NCI-H1092 treated with DMSO at 0.1 percent for 48 hours (cell line): ENCODE measurements at regions not wholly inside any gene's neighbourhood (a gene's known extent, or its start where the extent isn't known, plus 50 kb on each side); places are given as distances from the start of the nearest gene placed in this dataset.

Experiments
- DNase-seq: peaks from one replicate; lab custom pipeline; 2025; lab: John Stamatoyannopoulos, UW

DNA sequence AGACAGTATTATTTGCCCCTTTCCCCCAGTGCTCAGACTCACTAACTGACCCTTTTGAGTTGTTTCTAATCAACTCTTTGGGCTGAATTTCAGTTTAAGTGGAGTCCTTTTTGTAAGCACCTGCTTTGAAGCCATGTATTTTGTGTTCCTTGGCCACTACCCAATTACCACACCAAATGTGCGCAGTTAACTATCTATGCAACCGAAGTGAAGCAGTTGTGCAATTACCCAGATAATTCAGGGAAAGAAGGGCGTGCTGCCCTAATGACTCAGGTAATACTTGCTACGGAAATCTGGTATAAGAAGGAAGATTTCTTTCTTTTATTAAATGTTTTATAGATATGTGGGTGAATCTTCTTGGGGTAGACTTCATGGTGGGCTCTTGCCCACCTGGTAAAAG, 371.9 kb upstream of the TBL1XR1 start:
- DNase-seq, result no peak

DNA sequence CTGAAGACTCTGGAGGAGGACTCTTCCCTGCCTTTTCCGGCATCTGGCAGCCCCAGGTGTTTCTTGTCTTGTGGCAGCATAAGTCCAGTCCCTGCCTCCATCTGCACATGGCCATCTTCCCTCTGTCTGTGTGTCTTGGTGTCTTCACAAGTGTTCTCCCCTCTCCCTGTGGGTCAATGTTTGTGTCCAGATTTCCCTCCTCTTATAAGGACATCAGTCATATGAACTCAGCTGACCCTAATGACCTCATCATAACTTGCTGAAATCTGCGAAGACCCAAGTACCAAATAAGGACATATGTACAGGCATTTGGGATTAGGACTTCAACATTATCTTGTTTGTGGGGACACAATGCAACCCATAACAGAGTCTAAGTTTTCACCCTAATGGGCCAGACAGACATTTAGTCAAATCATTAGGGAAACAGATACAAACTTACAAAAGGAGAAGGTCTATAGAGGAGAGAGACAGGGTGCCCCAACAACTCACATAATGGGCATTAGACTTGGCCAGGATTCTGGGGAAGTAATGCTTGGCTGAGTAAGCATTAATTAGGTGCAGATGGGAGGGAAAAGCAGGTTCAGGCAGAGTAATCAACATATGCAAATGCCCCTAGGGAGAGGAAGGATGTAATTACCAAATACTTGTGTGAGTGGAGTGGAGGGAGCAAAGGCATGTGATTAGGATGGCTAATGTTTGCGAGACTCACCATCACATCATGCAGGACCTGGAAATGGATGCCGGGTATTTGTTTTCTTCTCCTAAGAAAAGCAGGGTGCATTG, 372.8 kb upstream of the TBL1XR1 start:
- no peak for DNase-seq

DNA sequence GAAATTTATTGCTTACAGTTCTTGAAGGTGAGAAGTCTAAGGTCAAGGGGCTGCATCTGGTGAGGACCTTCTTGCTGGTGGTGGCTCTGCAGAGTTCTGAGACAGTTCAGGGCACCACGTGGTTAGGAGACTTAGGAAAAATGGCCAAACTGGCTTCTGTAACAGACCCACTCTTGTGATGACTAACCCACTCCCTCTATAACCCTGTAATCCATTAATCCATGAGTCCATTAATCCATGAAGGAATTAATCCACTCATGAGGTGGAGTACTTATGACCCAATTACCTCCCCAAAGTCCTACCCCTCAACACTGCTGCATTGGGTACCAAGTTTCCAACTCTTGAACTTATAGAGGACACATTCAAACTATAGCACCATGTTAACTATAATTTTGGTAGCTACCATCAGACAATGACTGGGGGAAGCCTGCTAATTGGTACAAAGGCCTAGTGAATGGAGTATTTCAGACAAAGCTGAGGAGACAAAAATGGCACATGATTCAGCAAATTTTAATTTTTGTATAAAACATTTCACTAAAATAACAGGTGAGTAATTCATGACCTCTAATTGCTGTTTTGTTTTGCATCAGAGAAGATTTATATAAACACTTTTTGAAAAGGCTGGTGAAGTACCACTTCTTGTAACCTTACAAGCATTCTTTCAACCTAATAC, 374.1 kb upstream of the TBL1XR1 start:
- no peak for DNase-seq

DNA sequence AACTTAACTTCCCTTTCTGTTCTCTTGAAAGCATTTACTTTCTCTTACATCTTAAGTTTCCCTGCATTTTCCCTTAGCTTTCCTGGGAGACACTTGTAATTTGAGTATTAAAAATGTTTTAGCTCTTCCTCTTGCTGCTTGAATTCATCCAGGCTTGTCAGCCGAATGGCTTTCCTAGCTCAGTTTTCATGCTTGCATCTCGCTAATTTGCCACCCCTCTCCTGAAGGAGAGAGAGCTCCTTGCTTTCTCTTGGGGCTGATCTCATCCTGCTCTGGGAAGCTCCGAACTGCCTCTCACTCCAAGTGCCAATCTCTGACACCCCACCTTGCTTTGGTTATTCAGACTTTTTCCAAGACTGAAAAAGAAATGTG, 374.6 kb upstream of the TBL1XR1 start:
- DNase-seq, result no peak

DNA sequence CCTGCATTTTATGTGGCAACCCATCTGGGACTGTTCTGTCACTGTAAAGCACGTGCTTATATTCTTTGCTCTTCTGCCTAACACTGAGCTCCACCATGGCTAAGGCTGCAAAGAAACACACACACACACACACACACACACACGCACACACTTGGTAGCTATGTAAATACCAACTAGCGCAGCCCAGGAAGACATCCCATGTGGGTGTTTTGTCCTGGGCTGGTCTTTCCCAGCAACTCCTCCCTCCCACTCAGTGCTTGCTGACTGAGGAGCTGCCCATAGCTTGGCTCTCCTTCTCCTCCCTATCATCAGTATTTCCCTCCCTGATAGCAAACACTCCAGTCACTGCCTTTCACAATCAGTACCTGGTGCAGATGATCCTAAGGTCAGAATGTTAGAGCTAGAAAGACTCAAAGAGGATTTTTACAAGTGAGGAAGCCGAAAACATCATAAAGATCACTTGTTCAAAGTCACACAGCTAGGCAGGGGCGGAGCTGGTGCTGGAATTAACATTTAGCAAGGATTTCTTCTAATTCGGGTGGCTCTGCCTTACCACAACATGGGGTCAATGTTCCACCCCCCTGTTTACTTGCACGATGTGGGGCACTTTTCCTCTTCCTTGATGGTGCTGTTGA, 377.1 kb upstream of the TBL1XR1 start:
- DNase-seq, result no peak

DNA sequence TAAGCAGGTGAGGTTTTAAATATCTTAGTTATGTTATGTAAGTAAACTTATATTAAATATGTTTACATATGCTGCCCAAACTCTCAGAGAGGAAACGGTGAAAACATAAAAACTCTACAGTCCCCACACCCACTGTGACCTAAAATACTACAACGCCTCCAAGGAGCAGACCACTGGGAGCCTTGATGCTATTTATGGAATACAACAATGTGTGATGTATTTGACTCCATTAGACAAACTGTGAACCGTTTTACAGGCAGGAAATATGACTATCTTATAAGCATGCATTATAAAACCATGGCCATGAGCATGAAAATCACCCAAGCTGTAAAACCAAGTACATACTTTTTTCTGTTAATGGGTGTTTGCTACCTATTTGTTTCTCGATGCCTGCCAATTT, 379.5 kb upstream of the TBL1XR1 start:
- no peak for DNase-seq

DNA sequence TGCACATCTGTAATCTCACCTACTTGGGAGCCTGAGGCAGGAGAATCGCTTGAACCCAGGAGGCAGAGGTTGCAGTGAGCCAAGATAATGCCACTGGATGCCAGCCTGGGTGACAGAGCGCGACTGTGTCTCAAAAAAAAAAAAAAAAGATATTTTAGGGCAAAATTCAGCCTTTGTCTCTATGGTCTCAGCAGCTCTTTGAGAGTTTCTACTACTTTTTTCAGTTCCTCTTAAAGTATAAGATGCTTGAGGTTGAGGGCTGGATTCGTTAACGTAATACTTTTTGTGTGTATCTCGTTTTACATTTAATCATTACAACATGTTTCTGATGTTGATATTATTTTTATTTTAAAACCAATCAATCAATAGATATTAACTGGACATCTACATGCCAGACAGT, 381.2 kb upstream of the TBL1XR1 start:
- no peak for DNase-seq

DNA sequence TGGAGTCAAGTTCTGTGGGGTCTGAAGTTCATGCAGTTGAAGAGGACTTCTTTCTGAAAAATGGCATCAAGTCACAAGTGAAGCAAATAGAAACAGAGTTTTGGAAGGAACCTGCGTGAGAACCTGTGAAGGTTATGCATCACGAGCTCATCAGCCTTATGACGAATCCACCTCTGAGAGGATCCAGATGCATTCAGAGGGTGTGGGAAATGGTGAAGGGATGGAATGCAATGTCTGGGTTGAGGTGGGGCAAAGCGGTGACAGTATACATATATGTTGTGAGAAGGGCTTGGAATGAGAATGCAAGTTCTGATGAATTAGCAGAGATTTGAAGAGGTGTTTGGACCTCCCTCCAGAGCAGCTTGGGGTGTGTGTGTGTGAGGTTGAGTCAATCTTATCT, 382.1 kb upstream of the TBL1XR1 start:
- no peak for DNase-seq

DNA sequence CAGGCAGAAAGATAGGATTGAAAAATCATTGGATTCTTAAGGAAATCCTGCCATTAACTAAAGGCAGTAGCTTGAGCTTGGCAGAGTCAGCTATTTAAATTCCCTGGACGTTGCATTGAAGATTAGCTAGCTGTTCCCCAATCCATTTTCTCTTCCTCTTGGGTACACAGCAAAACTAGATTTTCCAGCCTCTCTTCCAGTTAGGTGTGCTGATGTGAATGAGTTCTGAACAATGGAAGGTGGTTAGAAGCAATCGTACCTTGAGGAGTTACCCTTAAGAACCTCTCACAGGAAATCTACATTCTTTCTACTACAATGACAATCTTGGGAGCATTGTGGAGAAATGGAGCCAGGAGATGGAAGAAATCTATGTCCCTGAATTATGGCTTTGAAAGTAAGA, 383.2 kb upstream of the TBL1XR1 start:
- no peak for DNase-seq

DNA sequence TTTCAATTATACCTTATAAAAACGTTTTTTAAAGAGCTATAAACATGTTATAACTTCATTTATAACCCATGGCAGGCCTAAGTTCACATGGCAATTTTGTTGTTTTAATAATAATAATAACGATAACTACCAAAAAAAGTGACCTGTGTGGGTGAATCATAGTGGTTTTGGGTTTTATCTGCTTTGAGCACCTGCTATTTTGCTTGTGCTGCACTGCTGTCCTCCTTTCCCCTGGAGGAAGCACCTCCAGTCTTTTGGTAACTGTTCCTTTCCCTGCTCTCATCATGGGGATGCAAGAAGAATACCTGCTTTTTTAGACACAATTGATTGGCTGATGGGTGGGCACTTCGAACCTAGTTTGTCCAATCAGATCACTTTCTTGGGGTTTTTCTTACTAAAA, 388.0 kb upstream of the TBL1XR1 start:
- no peak for DNase-seq

DNA sequence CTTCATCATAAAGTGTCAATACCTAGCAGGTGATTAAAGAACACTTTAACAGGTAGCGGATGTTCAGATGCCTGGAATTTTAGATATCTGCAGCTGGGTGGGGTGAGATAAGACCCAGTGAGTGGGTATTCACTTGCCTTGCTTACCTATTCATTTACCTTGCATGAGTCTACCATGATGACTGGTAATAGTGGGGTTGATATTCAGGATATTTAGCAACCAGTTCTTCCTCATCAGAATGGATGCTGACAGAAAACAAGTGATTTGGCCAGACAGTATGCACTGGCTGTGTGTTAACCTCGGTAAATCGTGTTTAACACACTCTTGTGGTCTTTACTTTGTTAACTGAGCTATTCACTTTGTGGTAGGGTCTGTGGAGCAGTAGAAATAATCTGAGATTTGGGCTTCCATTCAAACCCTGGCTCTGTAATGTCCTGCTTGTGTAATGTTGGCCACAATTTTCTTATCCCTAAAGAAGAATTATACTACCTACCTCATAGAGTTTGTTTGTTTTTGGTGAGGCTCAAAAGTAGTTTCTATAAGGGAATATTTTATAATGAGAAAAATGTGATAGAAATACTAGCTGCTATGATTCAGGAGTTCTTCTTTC, 391.9 kb upstream of the TBL1XR1 start:
- DNase-seq, result no peak

DNA sequence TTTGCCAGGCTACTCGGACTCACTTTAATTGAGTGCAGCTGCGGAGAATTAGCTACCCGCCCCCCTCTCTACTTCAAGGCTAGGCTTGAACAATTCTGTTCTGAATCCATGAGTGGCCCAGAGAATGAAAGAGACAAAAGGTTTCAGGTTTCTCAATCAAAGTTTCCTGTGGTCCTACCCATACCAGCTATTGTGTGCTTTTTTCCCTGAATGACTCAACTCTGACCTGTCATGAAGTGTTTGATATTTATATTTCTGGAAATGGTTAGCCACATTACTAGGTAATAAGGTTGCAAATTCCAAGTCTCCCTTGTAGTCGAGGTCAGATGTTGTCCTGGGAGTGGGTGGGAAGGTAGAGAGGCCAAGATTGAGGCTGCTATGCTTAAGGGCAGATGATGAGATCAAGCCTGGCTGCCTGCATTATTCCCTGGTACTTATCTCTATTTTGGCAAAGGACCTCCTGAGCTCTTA, 392.7 kb upstream of the TBL1XR1 start:
- DNase-seq, result peak; percentile 62

DNA sequence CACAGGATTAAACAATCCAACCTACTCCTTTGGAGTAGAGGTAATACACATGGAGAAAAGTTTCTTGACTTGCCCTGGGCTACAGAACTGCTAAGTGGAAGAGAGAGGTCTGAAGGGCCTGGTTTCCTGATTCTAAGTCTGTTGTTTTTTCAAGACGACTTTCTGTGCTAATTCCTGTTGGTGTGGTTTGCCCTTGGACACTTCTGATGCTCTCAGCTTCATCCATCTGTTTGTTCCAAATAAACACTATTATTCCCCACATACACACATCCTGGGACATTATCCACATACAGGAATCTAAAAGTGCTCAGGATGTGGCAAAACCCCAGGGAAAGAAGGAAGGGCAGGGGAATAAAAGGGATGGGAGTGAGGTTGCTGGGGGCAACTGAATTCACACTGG, 393.5 kb upstream of the TBL1XR1 start:
- DNase-seq, result no peak

DNA sequence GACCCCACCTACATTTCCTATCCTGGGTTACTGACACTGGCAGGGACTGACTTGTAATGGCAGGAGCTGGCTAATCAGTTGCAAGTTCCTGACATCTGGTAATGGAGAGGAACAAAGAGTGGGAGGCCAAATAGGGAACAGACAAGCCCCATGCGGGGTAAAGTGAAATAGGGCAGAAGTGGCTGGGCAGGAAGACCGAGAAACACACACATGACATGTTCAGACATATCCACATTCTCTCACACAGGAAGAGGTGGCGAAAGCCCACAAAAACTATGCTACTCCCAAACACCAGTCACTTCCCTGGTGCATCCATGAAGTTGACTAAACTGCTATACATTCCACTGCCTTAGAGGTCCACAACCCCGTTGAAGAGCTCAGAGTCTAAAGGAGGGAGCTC, 394.1 kb upstream of the TBL1XR1 start:
- no peak for DNase-seq

DNA sequence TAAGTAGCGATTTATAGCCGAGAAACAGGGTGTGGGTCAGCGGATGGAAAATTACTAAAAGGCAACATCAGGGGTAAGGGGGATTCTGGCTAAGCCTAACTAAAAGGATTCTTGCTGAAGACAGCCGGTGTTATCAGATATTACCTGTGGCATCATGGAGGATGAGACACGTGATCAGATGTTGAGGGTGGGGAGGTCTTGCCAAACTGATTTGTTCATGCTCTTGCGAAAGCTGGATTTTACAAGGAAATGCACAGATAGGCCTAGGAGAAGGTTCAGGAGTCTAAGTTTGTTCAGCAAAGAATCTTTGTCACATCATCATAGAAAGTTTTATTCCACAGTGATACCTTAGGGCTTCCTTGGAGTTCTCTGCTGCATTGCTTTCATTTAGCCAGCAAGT, 396.8 kb upstream of the TBL1XR1 start:
- DNase-seq, result no peak

DNA sequence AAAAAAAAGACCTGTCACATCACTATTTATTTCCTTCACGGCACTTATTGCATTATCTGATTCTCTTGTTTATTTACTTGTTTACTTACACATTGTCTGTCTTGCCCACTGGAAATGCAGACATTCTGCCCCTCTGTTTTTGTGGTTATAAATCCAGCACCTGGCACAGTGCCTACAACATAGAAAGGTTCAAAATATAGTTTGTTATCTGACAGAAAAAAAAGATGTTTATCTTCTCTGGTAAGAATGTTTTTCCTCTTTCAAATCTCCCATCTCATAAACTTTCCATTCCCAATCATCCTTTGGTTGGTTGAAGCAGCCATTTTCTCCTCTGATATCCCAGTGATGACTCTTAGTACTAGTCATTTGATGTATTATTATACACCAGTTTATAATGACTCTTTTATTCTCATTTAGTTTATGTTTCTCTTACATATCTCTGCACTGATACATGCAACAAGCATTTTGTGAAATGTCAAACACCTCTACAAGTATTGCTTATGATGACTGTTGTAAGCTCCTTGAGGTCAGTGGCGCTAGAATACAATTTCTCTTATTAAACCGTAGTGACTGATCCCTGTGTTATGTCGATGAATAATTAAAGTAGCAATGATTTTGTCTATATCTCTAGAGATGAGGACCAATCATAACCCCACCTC, 398.4 kb upstream of the TBL1XR1 start:
- DNase-seq, result no peak

DNA sequence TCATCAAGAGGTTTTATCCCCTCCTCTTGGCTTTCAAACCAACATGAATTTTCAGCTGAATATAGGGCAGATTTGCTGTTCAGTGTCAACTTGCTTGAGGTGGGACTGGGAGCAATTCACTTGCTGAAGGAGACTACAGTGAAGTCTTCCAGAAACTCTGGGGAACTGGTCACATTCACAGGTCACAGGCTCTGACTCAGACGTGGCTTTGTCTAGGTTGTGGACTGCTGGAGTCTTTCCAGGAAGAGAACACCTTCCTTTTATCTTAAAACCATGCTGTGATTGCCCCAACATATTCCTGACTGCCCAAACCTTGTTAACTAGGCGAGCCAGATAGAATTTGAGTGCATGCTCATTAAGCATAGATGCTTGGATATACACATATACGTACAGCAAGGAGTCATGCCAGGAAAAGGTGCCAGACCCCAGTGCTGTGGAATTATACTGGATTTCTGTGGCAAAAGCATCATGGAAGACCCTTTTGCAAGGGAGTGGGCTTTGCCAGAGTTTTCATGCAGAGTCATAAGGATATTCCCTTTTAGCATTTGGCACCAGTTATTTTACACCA, 399.1 kb upstream of the TBL1XR1 start:
- peak; percentile 69 for DNase-seq

DNA sequence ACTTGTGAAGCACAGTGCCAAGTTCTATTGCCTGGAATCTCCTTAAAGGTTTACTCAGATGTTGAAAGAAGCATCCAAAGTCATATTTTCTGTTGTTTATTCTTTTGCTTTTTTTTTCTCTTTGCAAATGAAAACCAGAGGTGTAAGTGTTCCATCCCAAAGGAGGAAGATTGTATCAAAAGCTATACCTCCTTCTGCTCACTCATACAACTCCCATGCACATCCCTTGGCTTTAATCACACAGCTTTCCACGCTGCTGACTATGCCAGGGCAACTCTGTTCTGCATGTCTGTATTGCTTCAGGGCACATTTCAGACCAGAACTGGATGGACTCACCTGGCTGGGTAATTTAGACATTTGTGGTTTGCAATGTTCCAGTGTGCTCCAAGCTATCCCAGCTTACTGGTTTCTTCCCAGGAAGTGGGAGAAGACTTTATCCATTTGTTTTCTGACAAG, 399.6 kb upstream of the TBL1XR1 start:
- no peak for DNase-seq

DNA sequence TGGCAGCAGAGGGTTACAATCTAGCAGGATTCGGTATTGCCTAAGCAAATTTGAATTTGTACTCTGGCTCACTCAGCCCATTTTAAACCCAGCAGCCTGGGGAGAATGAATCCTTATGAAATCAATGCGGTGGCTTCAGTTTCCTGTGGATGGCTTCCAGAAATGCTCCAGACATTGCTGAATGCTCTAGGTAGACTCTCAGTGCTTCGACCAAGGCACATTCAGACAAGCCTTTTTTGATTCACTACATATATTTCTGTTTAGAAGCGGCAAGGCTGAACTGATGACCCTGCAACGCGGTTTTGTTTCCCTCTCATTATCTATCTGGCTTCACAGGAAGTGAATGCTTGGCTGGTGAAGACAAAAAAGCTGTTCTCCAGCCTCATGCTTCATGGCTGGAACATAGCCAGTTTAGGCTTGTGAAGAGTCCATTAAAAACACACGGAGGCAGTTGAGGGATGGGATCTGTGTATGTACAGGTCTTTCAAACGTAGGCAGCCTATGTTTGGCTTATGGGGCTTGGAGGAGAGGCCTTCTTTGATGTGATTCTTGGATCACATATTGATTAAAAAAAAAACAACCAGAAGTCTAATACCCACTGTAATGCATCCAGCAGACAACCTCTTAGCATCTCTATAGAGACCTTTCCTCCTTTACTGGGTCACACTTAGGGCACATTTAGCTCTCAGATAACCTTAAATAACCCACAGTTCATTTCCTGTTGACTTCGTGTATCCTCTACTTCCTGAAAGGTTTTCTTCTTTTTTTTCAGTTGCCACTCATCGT, 400.2 kb upstream of the TBL1XR1 start:
- peak; percentile 99 for DNase-seq

DNA sequence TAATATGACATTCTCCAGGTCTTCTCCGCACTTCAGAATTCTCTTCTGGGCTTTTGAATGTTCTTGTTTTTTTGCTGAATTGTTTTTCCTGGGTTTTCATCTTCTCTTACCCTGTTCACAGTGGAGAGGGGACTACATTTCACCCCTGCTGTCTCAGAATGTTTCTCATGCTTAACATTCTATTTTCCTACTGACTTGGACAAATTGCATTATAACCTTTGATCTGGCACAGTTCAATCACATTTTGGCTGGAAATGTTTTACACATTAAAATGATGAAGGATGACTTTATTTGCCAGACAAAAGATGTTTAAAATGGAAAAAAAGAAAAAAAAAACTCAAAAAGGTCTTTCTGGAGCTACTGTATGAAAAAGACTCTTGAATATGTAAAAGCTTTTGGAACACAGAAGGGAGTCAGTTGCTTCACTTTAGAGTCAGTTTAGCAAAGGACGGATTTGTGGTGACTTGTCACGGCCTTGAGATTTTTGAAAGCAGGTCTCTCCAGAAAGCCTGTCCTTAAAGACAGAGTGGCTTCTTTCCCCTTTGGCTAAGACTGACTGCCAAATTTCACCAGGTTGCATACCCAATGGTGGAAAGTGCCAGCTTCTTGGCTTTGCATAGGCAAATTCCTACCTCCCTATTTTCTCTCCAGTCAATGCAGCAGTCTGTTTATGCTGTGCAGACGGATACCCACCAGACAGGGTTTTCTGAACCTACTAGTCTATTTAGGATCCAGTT, 401.0 kb upstream of the TBL1XR1 start:
- DNase-seq, result no peak
